Neural progenitor cell (in vitro differentiated cells): ENCODE measurements at regions not wholly inside any gene's neighbourhood (a gene's known extent, or its start where the extent isn't known, plus 50 kb on each side); places are given as distances from the start of the nearest gene placed in this dataset.

ENCODE experiments used
- DNase-seq: peaks from one replicate; pipeline ENCODE4 v3.0.0-alpha.2; 2016; ENCODE audit warnings: low spot score
- H2AFZ ChIP-seq: fragments of 200-600 bp; sonication (generic); replicated peaks from 2 replicates; pipeline ENCODE4 v1.6.1; 2016; ENCODE audit warnings: antibody characterized with exemption
- H3F3A ChIP-seq: fragments of 200-600 bp; sonication (generic); 2 replicates; pipeline ENCODE4 v1.6.1; 2016; ENCODE audit warnings: antibody characterized with exemption, low read depth
- H3K27ac ChIP-seq: fragments of 200-600 bp; sonication (generic); 2 replicates; pipeline ENCODE4 v1.5.1; 2016; ENCODE audit warnings: mild to moderate bottlenecking
- H3K27me3 ChIP-seq: fragments of 200-600 bp; sonication (generic); 2 replicates; pipeline ENCODE4 v1.6.1; 2016; ENCODE audit warnings: mild to moderate bottlenecking, moderate library complexity
- H3K36me3 ChIP-seq: fragments of 200-600 bp; sonication (generic); 2 replicates; pipeline ENCODE4 v1.5.1; 2016
- H3K4me1 ChIP-seq: fragments of 200-600 bp; sonication (generic); 2 replicates; pipeline ENCODE4 v1.6.1; 2016; ENCODE audit warnings: mixed run types
- H3K4me2 ChIP-seq: fragments of 200-600 bp; sonication (generic); 2 replicates; pipeline ENCODE4 v1.6.1; 2016
- H3K4me3 ChIP-seq: fragments of 200-600 bp; sonication (generic); 2 replicates; pipeline ENCODE4 v1.5.1; 2016
- H3K79me2 ChIP-seq: fragments of 200-600 bp; sonication (generic); 2 replicates; pipeline ENCODE4 v1.6.1; 2016; ENCODE audit warnings: low read depth
- H3K9ac ChIP-seq: fragments of 200-600 bp; sonication (generic); 2 replicates; pipeline ENCODE4 v1.6.1; 2016
- H3K9me3 ChIP-seq: fragments of 200-600 bp; sonication (generic); 2 replicates; pipeline ENCODE4 v1.5.1; 2016; ENCODE audit warnings: low read depth
- H4K20me1 ChIP-seq: fragments of 200-600 bp; sonication (generic); 2 replicates; pipeline ENCODE4 v1.6.1; 2016; ENCODE audit warnings: low read depth
- H3K27ac Mint-ChIP-seq: 3 replicates; pipeline ENCODE4 v1.8.0; 2021; ENCODE audit warnings: mixed read lengths
- H3K27me3 Mint-ChIP-seq: 2 replicates; pipeline ENCODE4 v1.8.0; 2022; ENCODE audit warnings: low read depth, mild to moderate bottlenecking, inconsistent platforms, moderate library complexity, mixed read lengths; ENCODE audit not compliant: insufficient read depth
- H3K36me3 Mint-ChIP-seq: 3 replicates; pipeline ENCODE4 v1.8.0; 2021; ENCODE audit warnings: mixed read lengths
- H3K4me1 Mint-ChIP-seq: 3 replicates; pipeline ENCODE4 v1.8.0; 2021; ENCODE audit warnings: mixed read lengths
- H3K4me3 Mint-ChIP-seq: 3 replicates; pipeline ENCODE4 v1.8.0; 2021; ENCODE audit warnings: mild to moderate bottlenecking, moderate library complexity, mixed read lengths
- H3K9me3 Mint-ChIP-seq: 3 replicates; pipeline ENCODE4 v1.8.0; 2020; ENCODE audit warnings: mixed read lengths
- CTCF ChIP-seq: fragments of 200-600 bp; sonication (generic); IDR thresholded peaks from 2 replicates; pipeline ENCODE4 v1.5.1; 2017; ENCODE audit warnings: antibody characterized with exemption, mild to moderate bottlenecking
- EZH2 ChIP-seq: fragments of 200-600 bp; sonication (generic); IDR thresholded peaks from 2 replicates; pipeline ENCODE4 v1.6.1; 2017; ENCODE audit warnings: antibody characterized with exemption, mild to moderate bottlenecking, moderate library complexity
- EZH2phosphoT487 ChIP-seq: fragments of 200-600 bp; sonication (generic); IDR thresholded peaks from 2 replicates; pipeline ENCODE4 v1.6.1; 2017; ENCODE audit warnings: antibody characterized with exemption

GRCh38 chr9:7403028-7403389, 396.6 kb downstream of the DMAC1 start:
- Histone ChIP-seq H3K27me3 (no peaks in the 10 kb centered on the region), H3K4me1 (peaks cover 21% of the 10 kb centered on the region), H3K4me2 (peak overlapping the region; percentile 2), H3K9ac (no peak overlapping the region), H3F3A (peaks cover 15% of the 10 kb centered on the region), H4K20me1 (no peaks in the 10 kb centered on the region), H3K9me3 (no peaks in the 10 kb centered on the region), H2AFZ (no peak overlapping the region), H3K79me2 (no peaks in the 10 kb centered on the region), H3K4me3 (no peak overlapping the region), H3K36me3 (no peaks in the 10 kb centered on the region), H3K27ac (peak overlapping the region; percentile 0)
- Mint-ChIP-seq H3K4me1 (peaks cover 12% of the 10 kb centered on the region), H3K9me3 (no peaks in the 10 kb centered on the region), H3K27ac (no peak overlapping the region), H3K36me3 (no peaks in the 10 kb centered on the region), H3K4me3 (no peak overlapping the region), H3K27me3 (no peaks in the 10 kb centered on the region)
- DNase-seq, result peak; percentile 15
- TF ChIP-seq EZH2phosphoT487 (no peak), EZH2 (no peak), CTCF (no peak)

GRCh38 chr9:7402334-7403027, 397.1 kb downstream of the DMAC1 start:
- no peak overlapping the region for H3K9ac ChIP-seq
- Mint-ChIP-seq H3K27me3 (no peaks in the 10 kb centered on the region), H3K27ac (no peak overlapping the region), H3K9me3 (no peaks in the 10 kb centered on the region), H3K36me3 (no peaks in the 10 kb centered on the region), H3K4me3 (no peak overlapping the region), H3K4me1 (peaks cover 12% of the 10 kb centered on the region)
- H3K79me2 ChIP-seq, result no peaks in the 10 kb centered on the region
- peak overlapping the region; percentile 0 for H3K27ac ChIP-seq
- TF ChIP-seq EZH2phosphoT487, result no peak
- TF ChIP-seq EZH2, result no peak
- TF ChIP-seq CTCF, result no peak
- peak overlapping the region; percentile 74 for H2AFZ ChIP-seq
- peaks cover 15% of the 10 kb centered on the region for H3F3A ChIP-seq
- no peaks in the 10 kb centered on the region for H4K20me1 ChIP-seq
- H3K27me3 ChIP-seq, result no peaks in the 10 kb centered on the region
- no peaks in the 10 kb centered on the region for H3K9me3 ChIP-seq
- peak overlapping the region; percentile 2 for H3K4me2 ChIP-seq
- H3K4me3 ChIP-seq, result no peak overlapping the region
- peaks cover 21% of the 10 kb centered on the region for H3K4me1 ChIP-seq
- H3K36me3 ChIP-seq, result no peaks in the 10 kb centered on the region
- peak; percentile 12 for DNase-seq

- Mint-ChIP-seq H3K4me1 (peaks cover 12% of the 10 kb centered on the region), H3K27me3 (no peaks in the 10 kb centered on the region), H3K36me3 (no peaks in the 10 kb centered on the region), H3K4me3 (no peak overlapping the region), H3K9me3 (no peaks in the 10 kb centered on the region), H3K27ac (no peak overlapping the region)
- H3K4me3 ChIP-seq, result no peak overlapping the region
- DNase-seq, result no peak
- H3K79me2 ChIP-seq, result no peaks in the 10 kb centered on the region
- H3K9ac ChIP-seq, result no peak overlapping the region
- H3K27me3 ChIP-seq, result no peaks in the 10 kb centered on the region
- H3K27ac ChIP-seq, result no peak overlapping the region
- H3K9me3 ChIP-seq, result no peaks in the 10 kb centered on the region
- H2AFZ ChIP-seq, result peak overlapping the region; percentile 28
- peaks cover 21% of the 10 kb centered on the region for H3K4me1 ChIP-seq
- no peaks in the 10 kb centered on the region for H3K36me3 ChIP-seq
- no peaks in the 10 kb centered on the region for H4K20me1 ChIP-seq
- H3F3A ChIP-seq, result peaks cover 15% of the 10 kb centered on the region
- TF ChIP-seq EZH2phosphoT487, result no peak
- no peak for TF ChIP-seq CTCF
- no peak for TF ChIP-seq EZH2
- no peak overlapping the region for H3K4me2 ChIP-seq
These were observed 398.5 kb downstream of the DMAC1 start for GRCh38 chr9:7401116-7401515.
